ENCODE measurements at regions not wholly inside any gene's neighbourhood (a gene's known extent, or its start where the extent isn't known, plus 50 kb on each side); places are given as distances from the start of the nearest gene placed in this dataset.

- no peak for TF ChIP-seq MTA3 (IDR thresholded peaks at IDR 0.05; ENCODE audit: borderline replicate concordance, low read length)
- TF ChIP-seq POLR2A (IDR thresholded peaks at IDR 0.05; ENCODE audit: low read depth, low read length): no peak
- TF ChIP-seq ZNF217 (IDR thresholded peaks at IDR 0.05): no peak
- no peak for TF ChIP-seq KLF5 (IDR thresholded peaks at IDR 0.05; ENCODE audit: partially characterized antibody)
- TF ChIP-seq PML (IDR thresholded peaks at IDR 0.05; ENCODE audit: low read length): no peak
- no peak for TF ChIP-seq CEBPB (IDR thresholded peaks at IDR 0.05; ENCODE audit: borderline replicate concordance in 1 of 2, low read depth in 2 of 2, low read length in 2 of 2)
- no peak for TF ChIP-seq SMAD1 (IDR thresholded peaks at IDR 0.05; ENCODE audit: low read depth, partially characterized antibody)
- no peak for TF ChIP-seq PKNOX1 (IDR thresholded peaks at IDR 0.05)
- no peak for TF ChIP-seq GABPA (IDR thresholded peaks at IDR 0.05; ENCODE audit: low read depth)
- TF ChIP-seq ZZZ3 (IDR thresholded peaks at IDR 0.05; ENCODE audit: control insufficient read depth, insufficient read length, low read depth): no peak
- no peak for TF ChIP-seq JUNB (IDR thresholded peaks at IDR 0.05)
These were observed 218.4 kb upstream of the JARID2 start (continued) for GRCh38 chr6:15027472-15027871.

GRCh38 chr6:15032015-15032414, 213.9 kb upstream of the JARID2 start:
- H3K36me3 ChIP-seq (ENCODE audit: control insufficient read depth in 2 of 2, insufficient read depth in 2 of 2, low read length in 1 of 2): no peaks in the 10 kb centered on the region
- ChIA-PET SMC1A (ENCODE audit: uncharacterized antibody, unreplicated experiment) (interaction anchor here (0.5 kb wide), 1 partner anchor 90 kb away, joined by 3 read pairs; no protein-coding TSS in a partner anchor), CTCF (no interaction called here), POLR2A (no interaction called here), RAD21 (ENCODE audit: unreplicated experiment) (no interaction called here)
- H3K9ac ChIP-seq (ENCODE audit: control insufficient read depth, insufficient read depth, low read length): no peak overlapping the region
- no peaks in the 10 kb centered on the region for H3K79me2 ChIP-seq (ENCODE audit: control insufficient read depth, insufficient read depth, low read length)
- H3K4me3 ChIP-seq: no peak overlapping the region
- no peak overlapping the region for H3K4me2 ChIP-seq (ENCODE audit: control insufficient read depth, insufficient read depth)
- in situ Hi-C loops (cut with MboI) (no loop called here), intact Hi-C loops (cut with micrococcal nuclease; ENCODE audit: unreplicated experiment) (no loop called here)
- H3K27me3 ChIP-seq (replicated peaks in 1 of 2; ENCODE audit: control insufficient read depth in 2 of 2, insufficient read depth in 2 of 2, low read length in 1 of 2): no peaks in the 10 kb centered on the region
- 0 out of 2 replicates have a peak, but pooled peaks cover 4% of the 10 kb centered on the region for H3K4me1 ChIP-seq (ENCODE audit: control insufficient read depth, insufficient read depth, low read length)
- H3K27ac ChIP-seq (ENCODE audit: control insufficient read depth, insufficient read depth): no peak overlapping the region
- no peak for DNase-seq (ENCODE audit: low read depth, low spot score)
- 0% methylated on average over 2 of the region's 2 CpGs for WGBS (ENCODE audit: insufficient coverage, insufficient replicate concordance, low lambda C conversion rate, missing lambda C conversion rate)
- no peaks in the 10 kb centered on the region; the same call in 2 of the 3 replicates for H3K9me3 ChIP-seq (replicated peaks; ENCODE audit: control insufficient read depth, insufficient read depth, low read length)
- ATAC-seq: no peak
- H2AFZ ChIP-seq (ENCODE audit: control insufficient read depth, low read depth, low read length): no peak overlapping the region
- no TSS peak for BruUV-seq (replicated peaks)
- no peaks in the 10 kb centered on the region for H4K20me1 ChIP-seq (ENCODE audit: control insufficient read depth, insufficient read depth)
- no peak for FAIRE-seq
- TF ChIP-seq ESRRA (IDR thresholded peaks at IDR 0.05; ENCODE audit: low read length): no peak
- TF ChIP-seq WRNIP1 (IDR thresholded peaks at IDR 0.05; ENCODE audit: borderline replicate concordance, low read depth, low read length): no peak
- no peak for TF ChIP-seq ZBTB33 (IDR thresholded peaks at IDR 0.05)
- TF ChIP-seq NFYB (IDR thresholded peaks at IDR 0.05; ENCODE audit: insufficient read depth, low read depth, low read length): no peak
- no peak for TF ChIP-seq RELA (IDR thresholded peaks at IDR 0.05; ENCODE audit: borderline replicate concordance, partially characterized antibody)
- no peak for TF ChIP-seq SRF (IDR thresholded peaks at IDR 0.05; ENCODE audit: low read depth in 2 of 2, low read length in 2 of 2)
- TF ChIP-seq JUND (IDR thresholded peaks at IDR 0.05; ENCODE audit: low read depth, low read length): no peak
- no peak for TF ChIP-seq RUNX3 (IDR thresholded peaks at IDR 0.05; ENCODE audit: low read length)
- TF ChIP-seq SMAD5 (IDR thresholded peaks at IDR 0.05; ENCODE audit: low read depth): no peak
- no peak for TF ChIP-seq CTCF (IDR thresholded peaks at IDR 0.05 in 2 of 3, conservative IDR thresholded peaks at IDR 0.05 in 1 of 3; ENCODE audit: control insufficient read depth in 2 of 3, extremely low read depth in 1 of 3, insufficient read depth in 1 of 3, low read depth in 3 of 3, low read length in 3 of 3)
- no peak for TF ChIP-seq SP1 (IDR thresholded peaks at IDR 0.05; ENCODE audit: low read depth, low read length)
- no peak for TF ChIP-seq RBBP5 (conservative IDR thresholded peaks at IDR 0.05)

Measured in GM12878 (cell line).